SK-N-MC (cell line): ENCODE measurements at regions not wholly inside any gene's neighbourhood (a gene's known extent, or its start where the extent isn't known, plus 50 kb on each side); places are given as distances from the start of the nearest gene placed in this dataset.

Experiments used
- EZH2 ChIP-seq: fragments of 200-600 bp; sonication (generic); IDR thresholded peaks from one replicate; pipeline ENCODE4 v1.6.1; 2017; ENCODE audit warnings: antibody characterized with exemption
- FOXP2 ChIP-seq: optimal IDR thresholded peaks from 2 replicates; pipeline ENCODE3; 2011; ENCODE audit warnings: mild to moderate bottlenecking, moderate library complexity; ENCODE audit not compliant: insufficient read depth; ENCODE audit errors: extremely low read length, control extremely low read depth
- POLR2AphosphoS5 ChIP-seq: IDR thresholded peaks from 2 replicates; pipeline ENCODE4 v1.6.1; 2012; ENCODE audit warnings: mild to moderate bottlenecking, low read depth, low read length, borderline replicate concordance

GRCh38 chr2:235291461-235291860 is 202.4 kb upstream of the AGAP1 start:
- TF ChIP-seq POLR2AphosphoS5 = no peak
- TF ChIP-seq EZH2 = no peak
- TF ChIP-seq FOXP2 = no peak
